ENCODE measurements at regions not wholly inside any gene's neighbourhood (a gene's known extent, or its start where the extent isn't known, plus 50 kb on each side); places are given as distances from the start of the nearest gene placed in this dataset.

DNA sequence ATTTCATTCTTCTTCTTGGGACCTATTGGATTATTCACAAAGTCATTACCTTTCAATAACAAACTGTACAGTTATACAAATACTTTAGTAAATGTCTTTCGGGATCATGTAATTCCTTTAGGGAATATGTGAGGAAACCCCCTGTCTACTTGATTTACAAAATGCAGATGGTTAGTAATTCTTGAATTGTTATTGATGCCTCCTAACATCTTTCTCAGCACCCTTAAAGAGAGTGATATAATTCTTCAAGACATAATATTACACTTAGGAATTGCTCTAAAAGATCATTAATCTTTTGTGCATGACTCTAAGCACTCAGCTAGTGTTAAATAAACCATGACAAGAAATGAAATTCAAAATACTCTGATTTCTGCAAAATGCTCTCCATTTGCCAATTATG is 988.1 kb upstream of the HS3ST1 start:
- TF ChIP-seq, protein P1, sequence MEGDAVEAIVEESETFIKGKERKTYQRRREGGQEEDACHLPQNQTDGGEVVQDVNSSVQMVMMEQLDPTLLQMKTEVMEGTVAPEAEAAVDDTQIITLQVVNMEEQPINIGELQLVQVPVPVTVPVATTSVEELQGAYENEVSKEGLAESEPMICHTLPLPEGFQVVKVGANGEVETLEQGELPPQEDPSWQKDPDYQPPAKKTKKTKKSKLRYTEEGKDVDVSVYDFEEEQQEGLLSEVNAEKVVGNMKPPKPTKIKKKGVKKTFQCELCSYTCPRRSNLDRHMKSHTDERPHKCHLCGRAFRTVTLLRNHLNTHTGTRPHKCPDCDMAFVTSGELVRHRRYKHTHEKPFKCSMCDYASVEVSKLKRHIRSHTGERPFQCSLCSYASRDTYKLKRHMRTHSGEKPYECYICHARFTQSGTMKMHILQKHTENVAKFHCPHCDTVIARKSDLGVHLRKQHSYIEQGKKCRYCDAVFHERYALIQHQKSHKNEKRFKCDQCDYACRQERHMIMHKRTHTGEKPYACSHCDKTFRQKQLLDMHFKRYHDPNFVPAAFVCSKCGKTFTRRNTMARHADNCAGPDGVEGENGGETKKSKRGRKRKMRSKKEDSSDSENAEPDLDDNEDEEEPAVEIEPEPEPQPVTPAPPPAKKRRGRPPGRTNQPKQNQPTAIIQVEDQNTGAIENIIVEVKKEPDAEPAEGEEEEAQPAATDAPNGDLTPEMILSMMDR (conservative IDR thresholded peaks at IDR 0.05), result no peak
- no peak for TF ChIP-seq EZH2 (IDR thresholded peaks at IDR 0.05; ENCODE audit: low read depth)

Measured in PC-9 (cell line).